Trophoblast cell (in vitro differentiated cells and primary cell): ENCODE measurements at regions not wholly inside any gene's neighbourhood (a gene's known extent, or its start where the extent isn't known, plus 50 kb on each side); places are given as distances from the start of the nearest gene placed in this dataset.
A peak's percentile ranks its signal among the peaks of the same experiment; 100 is the strongest.
"Not testable (repeated sequence)": the region's sequence is repeated elsewhere in the genome, so short reads cannot be mapped to it uniquely, and the experiment has no call there.

Experiments used
- DNase-seq, 2 donors: peaks; one replicate each; pipeline ENCODE4 v3.0.0-alpha.2; 2016
- H2AFZ ChIP-seq: 2 replicates; pipeline ENCODE4 v1.6.1; 2013; ENCODE audit warnings: low read length, moderate library complexity, mild to moderate bottlenecking; ENCODE audit not compliant: insufficient read depth, poor library complexity
- H2AK5ac ChIP-seq: 2 replicates; pipeline ENCODE4 v1.6.1; 2013; ENCODE audit warnings: mild to moderate bottlenecking, low read length
- H2BK120ac ChIP-seq: 2 replicates; pipeline ENCODE4 v1.6.1; 2013; ENCODE audit warnings: low read length, mild to moderate bottlenecking, moderate library complexity; ENCODE audit not compliant: insufficient read depth, poor library complexity
- H2BK12ac ChIP-seq: 2 replicates; pipeline ENCODE4 v1.6.1; 2013; ENCODE audit warnings: mild to moderate bottlenecking, low read length, moderate library complexity
- H2BK5ac ChIP-seq: 2 replicates; pipeline ENCODE4 v1.6.1; 2013; ENCODE audit warnings: low read length, low read depth, moderate library complexity, mild to moderate bottlenecking; ENCODE audit not compliant: poor library complexity
- H3K14ac ChIP-seq: 2 replicates; pipeline ENCODE4 v1.6.1; 2013; ENCODE audit warnings: mild to moderate bottlenecking, low read length
- H3K18ac ChIP-seq: 2 replicates; pipeline ENCODE4 v1.6.1; 2013; ENCODE audit warnings: mild to moderate bottlenecking, low read length
- H3K23ac ChIP-seq: 2 replicates; pipeline ENCODE4 v1.6.1; 2013; ENCODE audit warnings: low read length
- H3K27ac ChIP-seq: 2 replicates; pipeline ENCODE4 v1.5.1; 2013; ENCODE audit warnings: low read depth, mild to moderate bottlenecking, inconsistent platforms, low read length, moderate library complexity
- H3K27me3 ChIP-seq: 2 replicates; pipeline ENCODE4 v1.6.1; 2013; ENCODE audit warnings: inconsistent platforms, mild to moderate bottlenecking, low read length, moderate library complexity; ENCODE audit not compliant: insufficient read depth
- H3K36me3 ChIP-seq, 2 experiments: 1 replicate in 1 of 2; 2 replicates in 1 of 2; pipeline ENCODE4 v1.6.1; 2013; ENCODE audit warnings: low read length in 2 of 2, mild to moderate bottlenecking in 2 of 2, moderate library complexity in 1 of 2; ENCODE audit not compliant: insufficient read depth in 2 of 2, control insufficient read depth in 1 of 2
- H3K4ac ChIP-seq: 2 replicates; pipeline ENCODE4 v1.6.1; 2013; ENCODE audit warnings: low read depth, mild to moderate bottlenecking, low read length, moderate library complexity
- H3K4me1 ChIP-seq, 2 experiments: 1 replicate in 1 of 2; 2 replicates in 1 of 2; pipeline ENCODE4 v1.6.1; 2013; ENCODE audit warnings: low read length in 2 of 2, mild to moderate bottlenecking in 2 of 2, moderate library complexity in 1 of 2; ENCODE audit not compliant: insufficient read depth in 2 of 2, control insufficient read depth in 1 of 2
- H3K4me2 ChIP-seq: 2 replicates; pipeline ENCODE4 v1.6.1; 2013; ENCODE audit warnings: inconsistent platforms, mild to moderate bottlenecking, low read length, moderate library complexity
- H3K4me3 ChIP-seq: 2 replicates; pipeline ENCODE4 v1.5.1; 2013; ENCODE audit warnings: mild to moderate bottlenecking, low read depth, low read length, inconsistent platforms
- H3K79me1 ChIP-seq: one replicate; pipeline ENCODE4 v1.6.1; 2013; ENCODE audit warnings: low read length
- H3K79me2 ChIP-seq: 2 replicates; pipeline ENCODE4 v1.6.1; 2013; ENCODE audit warnings: low read length, mild to moderate bottlenecking; ENCODE audit not compliant: control insufficient read depth, insufficient read depth, poor library complexity
- H3K9ac ChIP-seq: 2 replicates; pipeline ENCODE4 v1.6.1; 2013; ENCODE audit warnings: mild to moderate bottlenecking, low read length
- H3K9me3 ChIP-seq: 2 replicates; pipeline ENCODE4 v1.6.1; 2013; ENCODE audit warnings: low read depth, mild to moderate bottlenecking, control low read depth, inconsistent platforms, low read length; ENCODE audit not compliant: insufficient read depth
- H4K12ac ChIP-seq: 2 replicates; pipeline ENCODE4 v1.6.1; 2013; ENCODE audit warnings: low read depth, mild to moderate bottlenecking, low read length, moderate library complexity
- H4K8ac ChIP-seq: 2 replicates; pipeline ENCODE4 v1.6.1; 2013; ENCODE audit warnings: low read depth, mild to moderate bottlenecking, low read length, moderate library complexity
- H4K91ac ChIP-seq: one replicate; pipeline ENCODE4 v1.6.1; 2013; ENCODE audit warnings: low read depth, mild to moderate bottlenecking, low read length, moderate library complexity
- WGBS: extraction: QIAGEN DNeasy Blood & Tissue Kit; methylation state at CpG from one replicate; pipeline ENCODE4 v1.1.7; 2013; ENCODE audit warnings: missing lambda C conversion rate; ENCODE audit not compliant: insufficient read length, insufficient coverage; ENCODE audit errors: extremely low coverage; 5-methylcytosine and 5-hydroxymethylcytosine counted together

GRCh38 chr1:182206626-182207239 is 145.2 kb upstream of the ZNF648 start:
- no peak overlapping the region for H2AFZ ChIP-seq
- peaks cover 5 to 7% of the 10 kb centered on the region in 2 experiments for H3K4me1 ChIP-seq
- H3K79me2 ChIP-seq = no peaks in the 10 kb centered on the region
- DNase-seq = no peak
- H2BK5ac ChIP-seq = no peak overlapping the region
- WGBS = no CpG with 5 or more reads among the region's 4 CpGs
- no peak overlapping the region for H2AK5ac ChIP-seq
- no peaks in the 10 kb centered on the region for H3K9me3 ChIP-seq
- no peaks in the 10 kb centered on the region for H3K36me3 ChIP-seq
- H4K12ac ChIP-seq = no peak overlapping the region
- no peak overlapping the region for H3K23ac ChIP-seq
- H2BK12ac ChIP-seq = no peak overlapping the region
- H3K4me3 ChIP-seq = no peak overlapping the region
- H3K79me1 ChIP-seq = no peaks in the 10 kb centered on the region
- H2BK120ac ChIP-seq = no peak overlapping the region
- no peak overlapping the region for H4K91ac ChIP-seq
- H4K8ac ChIP-seq = no peak overlapping the region
- no peak overlapping the region for H3K18ac ChIP-seq
- no peak overlapping the region for H3K9ac ChIP-seq
- no peak overlapping the region for H3K4ac ChIP-seq
- H3K4me2 ChIP-seq = no peak overlapping the region
- no peak overlapping the region for H3K27ac ChIP-seq
- no peak overlapping the region for H3K14ac ChIP-seq
- H3K27me3 ChIP-seq = no peaks in the 10 kb centered on the region

GRCh38 chr1:182205351-182206022 is 144.0 kb upstream of the ZNF648 start:
- no peak overlapping the region for H3K14ac ChIP-seq

GRCh38 chr1:182203191-182203875 is 141.8 kb upstream of the ZNF648 start:
- no peak overlapping the region for H3K18ac ChIP-seq
- no peaks in the 10 kb centered on the region for H3K79me2 ChIP-seq
- no peaks in the 10 kb centered on the region for H3K36me3 ChIP-seq
- H3K4me3 ChIP-seq = no peak overlapping the region
- no peak overlapping the region for H3K14ac ChIP-seq
- no peak overlapping the region for H3K4me2 ChIP-seq
- no CpG with 5 or more reads among the region's 2 CpGs for WGBS
- no peak overlapping the region for H3K9ac ChIP-seq
- H3K23ac ChIP-seq = no peak overlapping the region
- peaks cover 5 to 7% of the 10 kb centered on the region in 2 experiments for H3K4me1 ChIP-seq
- no peaks in the 10 kb centered on the region for H3K9me3 ChIP-seq
- DNase-seq = no peak
- no peak overlapping the region for H4K91ac ChIP-seq
- H3K4ac ChIP-seq = no peak overlapping the region
- H2AFZ ChIP-seq = no peak overlapping the region
- H4K12ac ChIP-seq = no peak overlapping the region
- H2BK120ac ChIP-seq = no peak overlapping the region
- no peak overlapping the region for H4K8ac ChIP-seq
- no peak overlapping the region for H2BK5ac ChIP-seq
- no peaks in the 10 kb centered on the region for H3K79me1 ChIP-seq
- H3K27me3 ChIP-seq = no peaks in the 10 kb centered on the region
- H2AK5ac ChIP-seq = no peak overlapping the region
- H3K27ac ChIP-seq = no peak overlapping the region
- H2BK12ac ChIP-seq = no peak overlapping the region

More at GRCh38 chr1:182205351-182206022, 144.0 kb upstream of the ZNF648 start:
- Histone ChIP-seq H3K79me2 (no peaks in the 10 kb centered on the region), H4K8ac (no peak overlapping the region), H3K27me3 (no peaks in the 10 kb centered on the region), H3K79me1 (no peaks in the 10 kb centered on the region), H2BK120ac (no peak overlapping the region), H2AFZ (no peak overlapping the region), H3K4me1 (peaks cover 5 to 7% of the 10 kb centered on the region in 2 experiments), H3K9ac (no peak overlapping the region), H2BK5ac (no peak overlapping the region), H4K12ac (no peak overlapping the region), H3K23ac (no peak overlapping the region), H3K18ac (no peak overlapping the region), H3K36me3 (no peaks in the 10 kb centered on the region), H4K91ac (no peak overlapping the region), H2BK12ac (no peak overlapping the region), H3K4me2 (no peak overlapping the region), H2AK5ac (no peak overlapping the region), H3K4ac (no peak overlapping the region), H3K9me3 (no peaks in the 10 kb centered on the region), H3K27ac (no peak overlapping the region), H3K4me3 (no peak overlapping the region)
- no peak for DNase-seq

GRCh38 chr1:182201490-182201889 is 140.0 kb upstream of the ZNF648 start:
- DNase-seq = peak; percentile 30 to 75
- H3K27ac ChIP-seq, H4K12ac ChIP-seq, H3K23ac ChIP-seq, H3K4me1 ChIP-seq, H4K8ac ChIP-seq, H3K9ac ChIP-seq, H3K4me2 ChIP-seq, H3K79me1 ChIP-seq, H2AK5ac ChIP-seq, H3K36me3 ChIP-seq, H4K91ac ChIP-seq, H3K9me3 ChIP-seq, H3K4ac ChIP-seq, H2BK120ac ChIP-seq, H2BK12ac ChIP-seq, H3K4me3 ChIP-seq, H2AFZ ChIP-seq, H3K18ac ChIP-seq, H3K14ac ChIP-seq, H3K27me3 ChIP-seq, H3K79me2 ChIP-seq, H2BK5ac ChIP-seq: not testable (repeated sequence)
- WGBS = no CpG with 5 or more reads among the region's 7 CpGs
